ENCODE measurements at regions not wholly inside any gene's neighbourhood (a gene's known extent, or its start where the extent isn't known, plus 50 kb on each side); places are given as distances from the start of the nearest gene placed in this dataset.
A peak's percentile ranks its signal among the peaks of the same experiment; 100 is the strongest.
"Not testable (repeated sequence)": the region's sequence is repeated elsewhere in the genome, so short reads cannot be mapped to it uniquely, and the experiment has no call there.

- no peak for DNase-seq
Observed at GRCh38 chr1:118563981-118564951, 379.2 kb upstream of the SPAG17 start.

- no peak for DNase-seq
Observed at GRCh38 chr1:118558933-118559332, 373.9 kb upstream of the SPAG17 start.

DNA sequence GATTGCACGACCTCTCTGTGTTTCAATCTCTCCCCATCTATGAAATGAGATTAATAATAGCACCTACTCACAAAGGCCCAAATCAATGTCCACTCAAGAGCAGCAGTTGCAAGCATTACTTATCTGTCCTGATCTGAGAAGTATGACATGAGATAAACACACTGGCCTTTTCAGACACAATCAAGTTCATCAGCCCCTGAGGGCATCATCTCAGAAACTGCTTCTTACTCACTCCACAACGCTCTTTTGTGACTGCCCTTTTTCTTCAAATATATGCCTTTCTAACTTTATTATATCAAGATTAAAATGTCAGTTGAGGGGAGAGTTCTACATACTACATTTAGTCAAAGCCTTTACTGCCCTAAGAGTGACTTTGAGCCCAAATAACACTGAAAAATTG lies 371.9 kb upstream of the SPAG17 start:
- DNase-seq: no peak

- DNase-seq: no peak
Observed at GRCh38 chr1:118555638-118556037, 370.6 kb upstream of the SPAG17 start.

DNA sequence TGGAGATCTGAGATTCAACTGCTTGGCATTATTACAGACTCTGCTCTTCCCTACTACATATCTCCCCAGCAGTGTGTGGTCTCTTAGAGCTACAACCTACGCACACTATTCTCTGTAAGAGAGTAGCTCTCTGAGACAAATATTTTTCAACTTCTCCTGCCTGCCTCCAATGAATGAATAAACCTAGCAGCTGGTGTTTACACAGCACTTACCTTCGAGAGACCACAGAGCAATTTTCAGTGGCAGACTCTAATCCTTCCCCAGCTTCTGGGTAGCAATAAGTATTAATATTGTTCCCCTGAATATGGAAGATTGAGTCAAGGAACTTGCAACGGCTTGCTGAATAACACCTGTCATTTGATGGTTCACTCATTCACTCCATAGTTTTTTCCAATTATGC lies 350.9 kb upstream of the SPAG17 start:
- DNase-seq: no peak

GRCh38 chr1:118511922-118512321 lies 326.9 kb upstream of the SPAG17 start:
- not testable (repeated sequence) for DNase-seq

DNA sequence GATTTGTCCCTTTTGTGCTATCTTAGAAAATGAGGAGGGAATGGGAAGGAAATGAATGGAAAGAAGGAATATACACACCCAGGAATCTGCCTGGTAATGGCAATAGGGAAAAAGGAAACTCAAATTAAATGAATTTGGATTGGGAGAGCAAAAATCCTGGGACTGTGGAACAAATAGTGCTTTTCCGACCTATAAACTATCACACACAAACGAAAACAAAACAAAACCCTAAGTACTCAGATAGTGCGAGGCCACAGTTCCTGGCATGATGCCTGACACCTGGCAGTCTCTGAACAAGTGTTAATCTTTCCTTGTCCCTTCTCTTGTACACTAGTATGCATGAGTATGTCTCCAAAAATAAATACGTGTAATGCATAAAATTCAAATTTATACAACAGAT lies 319.8 kb upstream of the SPAG17 start:
- no peak for DNase-seq

DNA sequence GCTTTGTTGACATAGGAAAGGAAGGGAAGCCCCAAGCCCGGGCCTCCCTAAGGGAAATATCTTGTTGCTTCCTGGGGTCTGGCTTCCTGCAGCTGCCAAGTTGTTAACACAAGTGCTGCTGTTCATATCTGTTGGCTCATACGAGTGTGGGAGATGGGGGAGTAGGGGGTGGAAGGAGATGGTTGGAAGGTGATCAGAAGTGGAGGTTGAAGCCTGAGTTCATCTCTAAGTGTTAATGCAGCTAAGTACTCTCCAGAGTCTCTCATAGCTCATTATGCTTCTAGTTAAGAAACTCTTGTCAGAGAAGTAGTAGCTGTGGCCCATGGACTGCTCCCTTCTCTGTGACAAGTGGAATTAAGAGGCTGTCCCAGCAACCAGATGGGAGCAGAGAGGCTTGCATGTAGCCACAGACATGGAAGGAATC lies 319.2 kb upstream of the SPAG17 start:
- no peak for DNase-seq

- no peak for DNase-seq
Observed at GRCh38 chr1:118503752-118504151, 318.7 kb upstream of the SPAG17 start.

- no peak for DNase-seq
Observed at GRCh38 chr1:118494998-118495397, 310.0 kb upstream of the SPAG17 start.

- DNase-seq: no peak
Observed at GRCh38 chr1:118488787-118489186, 303.8 kb upstream of the SPAG17 start.

GRCh38 chr1:118487932-118488331 lies 302.9 kb upstream of the SPAG17 start:
- DNase-seq: no peak

DNA sequence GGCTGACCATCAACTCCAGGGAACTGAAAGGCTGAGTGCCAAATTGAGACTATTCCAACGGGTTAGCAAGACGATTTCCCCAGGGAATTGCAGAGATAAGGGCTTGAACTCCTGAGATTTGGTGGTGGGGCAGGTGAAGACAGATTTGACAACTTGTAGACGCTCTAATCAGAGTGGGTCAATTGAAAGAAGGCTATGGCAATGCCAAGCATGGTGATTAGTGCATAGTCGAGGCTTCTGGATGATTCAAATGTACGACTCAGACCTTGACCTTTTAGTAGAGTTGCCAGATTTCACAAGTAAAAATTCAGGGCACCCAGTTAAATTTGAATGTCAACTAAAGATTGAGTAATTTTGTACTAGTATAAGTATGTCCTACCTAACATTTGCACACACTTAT lies 302.1 kb upstream of the SPAG17 start:
- no peak for DNase-seq

DNA sequence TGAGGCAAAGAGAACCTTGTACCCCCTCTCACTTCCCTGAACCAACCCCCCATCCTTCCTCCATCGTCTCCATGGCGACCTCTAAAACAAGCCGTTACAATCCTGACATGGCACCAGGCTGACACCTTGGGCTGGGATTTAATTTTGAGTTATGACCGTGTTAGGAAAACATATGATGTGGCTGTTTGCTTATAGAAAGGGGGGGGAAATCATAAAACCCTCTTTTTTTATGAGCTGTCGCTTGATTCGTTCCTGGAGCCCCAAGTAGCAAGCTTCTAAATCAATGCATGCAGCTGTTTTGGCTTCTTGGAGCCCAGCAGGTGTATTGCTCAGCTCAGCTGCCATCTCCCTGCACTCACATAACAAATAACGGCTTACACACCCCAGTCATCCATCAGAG lies 301.2 kb upstream of the SPAG17 start:
- no peak for DNase-seq

DNA sequence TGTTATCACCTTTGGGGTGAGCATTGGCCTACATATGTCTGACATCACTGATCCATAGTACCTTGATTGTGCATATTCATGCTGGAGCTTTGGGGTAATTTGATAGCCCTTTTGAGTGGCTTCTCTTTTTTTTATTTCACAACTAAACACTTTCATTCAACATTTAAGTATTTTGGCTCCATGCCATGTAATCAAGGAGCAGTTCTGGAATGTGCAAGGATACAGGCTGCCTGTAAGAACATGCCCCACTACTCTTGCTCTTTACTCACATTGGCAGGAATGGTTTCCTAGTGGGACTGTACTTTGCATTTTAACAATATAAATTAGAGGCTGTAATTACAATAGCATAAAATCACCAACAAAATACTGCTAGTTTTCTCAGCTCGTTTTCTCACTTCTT lies 300.7 kb upstream of the SPAG17 start:
- peak; percentile 7 for DNase-seq

DNA sequence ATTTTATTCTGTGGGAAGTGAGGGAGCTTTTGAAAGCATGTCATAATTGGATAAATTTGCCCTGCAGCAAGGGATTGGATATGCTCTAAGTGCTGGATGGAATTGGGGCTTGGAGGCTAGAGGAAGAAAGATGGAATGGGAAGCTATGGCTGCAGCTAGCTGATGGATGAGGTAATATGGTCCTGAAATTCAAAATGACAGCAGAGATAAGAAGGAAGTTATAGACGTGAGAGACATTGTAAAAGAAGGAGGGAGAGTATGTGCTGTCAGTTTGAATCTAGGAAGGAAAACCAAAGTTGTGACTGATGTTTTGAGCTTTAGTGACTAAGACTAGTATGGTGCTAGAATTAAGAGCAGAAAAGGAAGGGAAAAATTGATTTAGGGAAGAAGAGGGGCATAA lies 299.9 kb upstream of the SPAG17 start:
- DNase-seq: no peak

DNA sequence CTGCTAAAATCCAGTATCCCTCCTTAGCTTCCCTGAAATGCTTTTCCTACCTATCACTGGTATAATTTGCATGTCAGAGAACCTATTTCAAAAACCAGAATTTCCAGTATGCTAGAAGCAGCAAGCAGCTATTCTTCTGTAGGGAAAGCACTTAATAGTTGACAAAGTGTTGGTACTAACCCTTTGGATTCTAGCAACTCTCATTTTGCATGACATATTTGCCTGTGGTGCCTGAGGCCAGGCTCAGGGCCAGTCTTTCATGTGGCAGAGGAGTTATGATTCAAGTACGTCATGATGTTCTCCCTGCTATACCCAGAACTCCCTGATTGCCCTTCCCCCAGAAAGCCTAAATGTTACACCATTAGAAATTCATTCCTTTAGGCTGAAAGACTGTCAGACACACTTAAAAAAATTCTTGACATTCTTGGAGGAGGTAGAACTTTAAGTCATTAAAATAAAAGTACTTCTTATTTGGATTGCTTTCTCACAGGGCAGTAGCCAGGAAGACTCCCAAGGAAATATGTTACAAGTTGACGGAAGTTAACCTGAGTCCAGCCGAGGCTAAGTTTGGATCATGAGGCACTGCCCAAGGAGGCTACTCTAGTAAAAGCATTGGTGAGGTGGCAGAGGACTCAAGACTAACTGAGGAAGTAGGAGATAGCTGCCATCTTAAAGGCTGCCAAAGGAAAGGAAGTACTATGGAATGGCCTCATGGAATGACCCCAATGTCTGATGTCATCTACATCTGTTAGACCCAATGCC lies 298.4 kb upstream of the SPAG17 start:
- DNase-seq: no peak

GRCh38 chr1:118481126-118481525 lies 296.1 kb upstream of the SPAG17 start:
- DNase-seq: no peak

- DNase-seq: no peak
Observed at GRCh38 chr1:118479351-118479750, 294.3 kb upstream of the SPAG17 start.

GRCh38 chr1:118473825-118474224 lies 288.8 kb upstream of the SPAG17 start:
- DNase-seq: no peak

DNA sequence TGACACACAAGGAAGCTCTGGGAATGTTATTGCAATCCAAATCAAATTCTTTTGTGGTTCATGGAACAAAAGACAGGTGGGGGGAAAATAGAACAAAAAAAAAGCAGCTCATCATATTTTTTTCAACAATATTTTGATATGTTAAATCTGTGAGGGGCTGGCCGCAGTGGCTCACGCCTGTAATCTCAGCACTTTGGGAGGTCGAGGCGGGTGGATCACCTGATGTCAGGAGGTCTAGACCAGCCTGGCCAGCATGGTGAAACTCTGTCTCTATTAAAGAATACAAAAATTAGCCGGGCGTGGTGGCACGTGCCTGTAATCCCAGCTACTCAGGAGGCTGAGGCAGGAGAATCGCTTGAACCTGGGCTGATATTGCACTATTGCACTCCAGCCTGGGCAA lies 279.4 kb upstream of the SPAG17 start:
- not testable (repeated sequence) for DNase-seq

DNA sequence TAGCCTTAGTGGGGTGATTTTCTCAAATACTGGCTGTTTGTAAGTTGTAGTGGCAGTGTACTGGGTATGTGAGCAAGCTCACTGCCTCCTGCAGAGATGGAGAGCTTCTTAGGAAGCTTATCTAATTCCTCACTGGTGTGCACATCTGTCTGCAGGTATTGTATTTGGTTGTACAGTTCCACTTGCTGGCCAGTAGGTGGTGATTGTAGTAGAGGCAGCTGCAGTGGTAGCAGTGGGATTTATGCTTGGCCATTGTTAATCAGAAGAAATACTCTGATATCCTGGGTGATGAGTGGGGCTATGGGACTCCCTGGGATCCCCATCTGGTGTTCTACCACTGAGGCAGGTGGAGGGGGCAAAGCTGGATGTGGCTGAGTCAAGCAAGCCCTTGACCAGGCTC lies 276.1 kb upstream of the SPAG17 start:
- DNase-seq: no peak

DNA sequence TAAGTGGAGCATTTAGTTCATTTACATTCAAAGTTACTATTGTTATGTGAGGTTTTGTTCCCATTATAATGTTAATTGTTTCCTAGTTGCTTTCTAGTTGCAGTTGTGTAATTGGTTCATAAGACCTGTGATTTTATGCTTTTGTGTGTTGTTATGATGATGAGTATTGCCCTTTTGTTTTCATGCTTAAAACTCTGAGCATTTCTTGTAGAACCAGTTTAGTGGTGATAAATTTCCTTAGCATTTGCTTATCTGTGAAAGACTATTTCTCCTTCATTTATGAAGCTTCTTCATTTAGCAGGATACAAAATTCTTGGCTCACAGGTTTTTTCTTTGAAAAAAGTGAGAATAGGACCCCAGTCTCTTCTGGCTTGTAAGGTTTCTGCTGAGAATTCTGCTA lies 274.8 kb upstream of the SPAG17 start:
- no peak for DNase-seq

- not testable (repeated sequence) for DNase-seq
Observed at GRCh38 chr1:118453856-118454255, 268.8 kb upstream of the SPAG17 start.
